Natural killer cell treated with Interleukin-12 subunit alpha and Interleukin-12 subunit beta and Interleukin-15 and Interleukin-18, amount 100 ng/mL, for 72 hours (primary cell): ENCODE measurements at regions not wholly inside any gene's neighbourhood (a gene's known extent, or its start where the extent isn't known, plus 50 kb on each side); places are given as distances from the start of the nearest gene placed in this dataset.

Experiments used
- ATAC-seq, 2 donors: fragments of 150-1000 bp; cut with Tn5 transposase in 1 of 2; sonication (Bioruptor Pico), chemical (Tn5 transposase) in 1 of 2; 2 replicates each; pipeline ENCODE4 v1.10.0; 2021
- DNase-seq: peaks from one replicate; pipeline ENCODE4 v3.0.0; 2022; ENCODE audit warnings: low spot score
- H3K27ac Mint-ChIP-seq, 2 donors: 1 replicate in 1 of 2; 2 replicates in 1 of 2; pipeline ENCODE4 v1.8.0; 2022; ENCODE audit warnings: mixed read lengths in 2 of 2, mild to moderate bottlenecking in 1 of 2, moderate library complexity in 1 of 2
- H3K27me3 Mint-ChIP-seq, 2 donors: 1 replicate in 1 of 2; 2 replicates in 1 of 2; pipeline ENCODE4 v1.8.0; 2022; ENCODE audit warnings: mixed read lengths in 2 of 2
- H3K36me3 Mint-ChIP-seq: one replicate; pipeline ENCODE4 v1.8.0; 2022; ENCODE audit warnings: mixed read lengths
- H3K4me1 Mint-ChIP-seq, 2 donors: 1 replicate in 1 of 2; 2 replicates in 1 of 2; pipeline ENCODE4 v1.8.0; 2022; ENCODE audit warnings: low read depth in 2 of 2, mixed read lengths in 2 of 2, mild to moderate bottlenecking in 1 of 2
- H3K4me3 Mint-ChIP-seq: one replicate; pipeline ENCODE4 v1.8.0; 2022; ENCODE audit warnings: mixed read lengths
- H3K9me3 Mint-ChIP-seq: 2 replicates; pipeline ENCODE4 v1.8.0; 2022; ENCODE audit warnings: mixed read lengths

DNA sequence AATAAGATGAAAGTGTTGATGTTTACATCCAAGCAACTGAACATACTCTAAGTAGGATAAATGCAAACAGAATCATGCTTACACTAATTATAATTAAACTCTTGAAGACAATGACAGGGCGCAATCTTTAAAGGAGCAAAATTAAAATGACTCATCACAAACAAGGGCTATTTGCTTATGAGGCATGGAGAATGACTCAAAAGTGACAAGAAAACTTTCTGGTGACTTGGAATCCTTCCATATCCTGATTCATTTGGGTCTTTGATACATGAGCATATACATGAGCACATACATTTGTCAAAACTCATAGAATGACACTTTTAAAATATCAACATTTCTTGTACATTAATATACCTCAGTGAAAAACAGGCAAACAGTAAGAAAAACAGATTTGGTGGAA is 1632.3 kb downstream of the KCNT2 start:
- Mint-ChIP-seq H3K4me1 (no peaks in the 10 kb centered on the region), H3K27me3 (no peaks in the 10 kb centered on the region), H3K4me3 (no peak overlapping the region), H3K36me3 (peaks cover 4% of the 10 kb centered on the region), H3K9me3 (peaks cover 40% of the 10 kb centered on the region), H3K27ac (no peak overlapping the region)
- DNase-seq (no peak), ATAC-seq (no peak)

DNA sequence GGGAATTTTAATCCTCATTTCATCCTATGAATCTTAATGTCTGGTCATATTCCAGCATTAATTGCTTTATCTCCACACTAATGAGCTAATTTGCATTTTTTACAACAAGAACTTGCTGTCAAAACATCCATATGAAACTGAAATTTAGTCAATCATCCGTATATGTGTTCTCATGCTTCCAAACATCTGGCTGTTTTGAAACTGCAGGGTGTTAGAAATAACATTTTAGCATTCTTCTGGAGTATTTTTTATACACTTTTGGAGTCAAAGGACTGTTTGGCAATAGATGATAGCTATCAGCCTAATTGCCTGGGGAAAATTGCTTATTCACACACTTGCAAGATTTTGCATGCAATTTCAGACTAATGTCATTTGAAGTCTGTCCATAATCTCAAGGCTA is 1639.3 kb downstream of the KCNT2 start:
- Mint-ChIP-seq H3K36me3 (peaks cover 4% of the 10 kb centered on the region), H3K27ac (no peak overlapping the region), H3K4me1 (no peaks in the 10 kb centered on the region), H3K9me3 (peaks cover 17% of the 10 kb centered on the region), H3K27me3 (no peaks in the 10 kb centered on the region), H3K4me3 (no peak overlapping the region)
- ATAC-seq (no peak), DNase-seq (no peak)

DNA sequence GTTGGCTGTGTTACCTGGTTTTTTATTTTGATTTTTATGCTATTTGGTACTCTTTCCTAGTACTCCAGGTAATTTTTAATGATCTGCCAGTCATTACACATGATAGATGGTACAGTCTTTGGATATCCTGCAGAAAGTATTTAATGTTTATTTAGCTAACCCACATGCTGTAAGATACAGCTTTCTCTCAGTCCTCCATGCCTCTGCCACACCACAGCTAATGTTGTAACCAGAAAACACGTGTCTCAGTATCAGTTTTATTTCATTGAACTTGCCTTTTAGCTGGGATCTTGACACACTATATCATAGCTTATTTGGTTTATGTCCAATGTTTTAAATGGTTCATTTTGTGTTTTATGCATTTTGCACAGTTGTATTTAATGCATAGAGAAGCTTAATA is 1648.4 kb downstream of the KCNT2 start:
- no peaks in the 10 kb centered on the region for H3K27me3 Mint-ChIP-seq
- no peaks in the 10 kb centered on the region for H3K36me3 Mint-ChIP-seq
- ATAC-seq (no peak), DNase-seq (no peak)
- H3K27ac Mint-ChIP-seq: no peak overlapping the region
- H3K4me3 Mint-ChIP-seq: no peak overlapping the region
- peaks cover 10% of the 10 kb centered on the region for H3K9me3 Mint-ChIP-seq
- no peaks in the 10 kb centered on the region for H3K4me1 Mint-ChIP-seq

DNA sequence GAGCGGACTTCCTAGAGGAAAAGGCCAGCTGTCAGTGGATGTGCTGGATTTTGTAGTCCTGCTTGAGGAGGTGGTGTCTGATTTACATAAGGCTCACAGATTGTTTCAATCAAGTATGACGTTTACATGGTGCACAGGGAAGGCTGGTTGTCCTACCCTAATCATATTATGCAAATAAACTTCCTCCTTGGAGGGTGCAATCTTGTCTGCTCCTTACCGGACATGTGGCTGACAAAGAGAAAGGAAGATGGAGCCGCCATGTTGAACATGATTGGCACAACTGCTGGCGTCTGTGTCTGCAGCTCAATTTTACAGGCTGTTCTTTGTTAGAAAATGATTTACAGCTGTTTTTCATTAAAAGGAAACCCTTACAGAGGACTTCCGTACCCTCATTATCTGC is 1656.1 kb downstream of the KCNT2 start:
- H3K4me3 Mint-ChIP-seq: no peak overlapping the region
- no peaks in the 10 kb centered on the region for H3K4me1 Mint-ChIP-seq
- no peak for ATAC-seq
- peaks cover 17% of the 10 kb centered on the region for H3K9me3 Mint-ChIP-seq
- no peaks in the 10 kb centered on the region for H3K27me3 Mint-ChIP-seq
- DNase-seq: no peak
- no peak overlapping the region for H3K27ac Mint-ChIP-seq
- H3K36me3 Mint-ChIP-seq: no peaks in the 10 kb centered on the region

DNA sequence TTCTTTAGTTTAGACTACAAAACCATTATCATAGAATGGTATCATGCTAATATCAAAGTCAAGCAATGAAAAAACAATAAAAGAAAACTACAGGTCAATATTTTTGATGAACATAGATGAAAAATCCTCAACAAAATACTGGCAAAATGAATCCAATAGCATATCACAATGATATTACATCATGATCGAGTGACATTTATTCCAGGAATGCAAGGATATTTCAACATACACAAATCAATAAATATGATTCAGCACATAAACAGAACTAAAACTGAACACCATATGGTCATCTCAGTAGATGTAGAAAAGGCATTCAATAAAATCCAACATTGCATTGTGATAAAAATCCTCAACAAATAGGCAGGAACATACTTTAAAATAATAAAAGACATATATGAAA is 1657.7 kb downstream of the KCNT2 start:
- no peaks in the 10 kb centered on the region for H3K36me3 Mint-ChIP-seq
- H3K27ac Mint-ChIP-seq: no peak overlapping the region
- no peak overlapping the region for H3K4me3 Mint-ChIP-seq
- DNase-seq: no peak
- ATAC-seq: no peak
- H3K27me3 Mint-ChIP-seq: no peaks in the 10 kb centered on the region
- peaks cover 18% of the 10 kb centered on the region for H3K9me3 Mint-ChIP-seq
- no peaks in the 10 kb centered on the region for H3K4me1 Mint-ChIP-seq

DNA sequence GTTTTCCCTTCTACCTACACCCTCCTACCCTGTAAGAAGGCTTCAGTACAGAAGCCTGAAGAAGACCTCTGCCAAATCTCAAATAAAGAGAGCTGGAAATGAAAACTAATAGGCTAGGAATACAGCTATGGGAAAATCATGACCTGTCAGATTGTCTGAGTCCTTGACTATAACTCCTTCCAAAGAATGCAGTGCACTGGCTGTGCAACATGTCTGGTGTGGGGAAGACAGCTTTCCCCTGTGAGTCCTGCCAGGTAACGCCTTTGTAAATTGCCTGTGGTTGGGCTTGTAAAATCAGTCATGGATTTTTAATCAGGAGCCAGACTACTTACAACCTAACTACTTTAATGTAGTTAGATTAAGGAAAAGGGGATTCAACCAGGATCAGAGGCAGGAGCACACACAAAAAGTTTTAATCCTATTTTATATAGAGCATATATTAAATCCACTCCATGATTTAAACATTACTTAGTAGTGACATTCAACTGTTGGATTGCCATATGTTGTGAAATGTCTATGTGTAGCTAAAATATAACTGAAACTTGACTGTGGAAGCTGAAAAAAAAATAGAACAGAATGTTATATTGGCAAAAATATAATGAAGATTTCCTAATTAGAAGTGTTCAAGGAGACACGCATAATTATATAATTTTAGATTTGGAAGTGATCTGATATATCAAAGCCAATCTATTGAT is 1667.8 kb downstream of the KCNT2 start:
- DNase-seq (no peak), ATAC-seq (no peak)
- no peak overlapping the region for H3K4me3 Mint-ChIP-seq
- no peaks in the 10 kb centered on the region for H3K27me3 Mint-ChIP-seq
- H3K27ac Mint-ChIP-seq: no peak overlapping the region
- no peaks in the 10 kb centered on the region for H3K36me3 Mint-ChIP-seq
- peaks cover 9% of the 10 kb centered on the region for H3K9me3 Mint-ChIP-seq
- no peaks in the 10 kb centered on the region for H3K4me1 Mint-ChIP-seq

DNA sequence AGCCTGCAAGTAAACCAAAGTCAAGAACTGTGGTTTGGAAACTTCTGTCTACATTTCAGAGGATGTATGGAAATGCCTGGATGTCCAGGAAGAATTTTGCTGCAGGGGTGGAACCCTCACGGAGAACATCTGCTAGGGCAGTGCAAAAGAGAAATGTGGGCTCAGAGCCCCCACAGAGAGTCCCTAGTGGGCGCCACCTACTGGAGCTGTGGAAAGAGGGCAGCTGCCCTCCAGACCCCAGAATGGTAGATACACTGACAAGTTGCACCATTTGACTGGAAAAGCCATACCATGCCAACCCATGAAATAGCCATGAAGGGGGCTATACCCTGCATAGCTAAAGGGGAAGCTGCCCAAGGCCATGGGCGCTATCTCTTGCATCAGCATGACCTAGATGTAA is 1672.4 kb downstream of the KCNT2 start:
- Mint-ChIP-seq H3K4me1 (no peaks in the 10 kb centered on the region), H3K27ac (no peak overlapping the region), H3K9me3 (peaks cover 18% of the 10 kb centered on the region), H3K36me3 (no peaks in the 10 kb centered on the region), H3K4me3 (no peak overlapping the region), H3K27me3 (no peaks in the 10 kb centered on the region)
- DNase-seq (no peak), ATAC-seq (no peak)

DNA sequence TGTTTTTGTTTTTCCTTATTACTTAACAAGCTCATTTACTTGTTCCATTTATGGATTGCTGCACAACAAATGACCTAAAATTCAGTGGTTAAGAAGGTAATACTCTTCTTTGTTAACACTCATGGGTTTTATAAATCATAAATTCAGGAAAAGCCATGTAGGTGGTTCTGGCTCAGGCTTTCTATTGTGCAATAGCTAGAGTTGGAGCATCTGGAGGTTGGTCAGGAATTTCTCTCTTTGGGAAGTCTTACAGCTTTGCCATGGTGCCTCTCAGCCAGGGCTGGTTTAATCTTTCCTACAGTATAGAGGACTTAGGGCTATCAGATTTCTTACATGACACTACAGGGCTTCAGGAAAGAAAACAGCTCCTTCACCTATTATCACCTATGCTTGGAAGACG is 1677.1 kb downstream of the KCNT2 start:
- no peak overlapping the region for H3K27ac Mint-ChIP-seq
- H3K9me3 Mint-ChIP-seq: peaks cover 11% of the 10 kb centered on the region
- H3K36me3 Mint-ChIP-seq: no peaks in the 10 kb centered on the region
- H3K4me3 Mint-ChIP-seq: no peak overlapping the region
- ATAC-seq: no peak
- H3K27me3 Mint-ChIP-seq: no peaks in the 10 kb centered on the region
- no peaks in the 10 kb centered on the region for H3K4me1 Mint-ChIP-seq
- DNase-seq: no peak

DNA sequence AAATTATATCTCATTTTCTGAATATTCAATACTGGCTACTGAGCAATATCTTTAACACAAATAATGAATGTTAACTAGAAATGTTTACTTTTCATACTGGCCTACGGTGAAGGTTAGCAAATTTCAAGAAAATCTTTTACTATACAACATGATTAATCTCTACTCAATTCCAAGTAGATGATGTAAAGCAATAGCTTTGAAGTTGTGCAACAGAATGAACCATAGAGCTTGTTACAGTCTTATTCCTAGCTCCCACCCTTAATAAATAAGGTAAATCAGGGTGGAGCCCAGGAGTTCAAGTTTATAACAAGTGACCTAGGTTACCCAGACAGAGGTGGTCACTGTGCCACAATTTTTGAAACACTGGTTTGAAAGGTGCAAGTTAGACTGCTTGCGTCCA is 1678.1 kb downstream of the KCNT2 start:
- ATAC-seq (no peak), DNase-seq (no peak)
- no peaks in the 10 kb centered on the region for H3K4me1 Mint-ChIP-seq
- H3K9me3 Mint-ChIP-seq: peaks cover 11% of the 10 kb centered on the region
- H3K4me3 Mint-ChIP-seq: no peak overlapping the region
- H3K27ac Mint-ChIP-seq: no peak overlapping the region
- no peaks in the 10 kb centered on the region for H3K36me3 Mint-ChIP-seq
- H3K27me3 Mint-ChIP-seq: no peaks in the 10 kb centered on the region

DNA sequence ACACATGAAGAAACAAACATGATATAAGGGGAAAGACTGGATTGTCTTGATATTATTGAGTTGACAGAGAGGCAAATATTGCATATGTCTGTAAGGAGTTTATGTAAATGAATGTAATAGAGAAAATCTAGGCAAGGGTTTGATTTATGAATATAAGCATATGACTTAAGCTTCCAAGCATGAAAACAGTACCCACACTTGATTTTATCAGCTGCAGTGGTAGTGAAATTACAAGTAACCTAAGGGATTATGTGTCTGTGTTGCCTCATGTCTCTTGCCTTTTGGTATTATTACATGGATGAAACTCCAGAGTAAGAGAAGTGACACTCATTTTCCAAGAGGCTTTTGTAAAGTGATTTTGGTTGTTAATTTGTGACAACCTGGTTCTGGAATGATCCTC is 1678.9 kb downstream of the KCNT2 start:
- ATAC-seq: no peak
- no peak overlapping the region for H3K4me3 Mint-ChIP-seq
- no peaks in the 10 kb centered on the region for H3K4me1 Mint-ChIP-seq
- H3K9me3 Mint-ChIP-seq: peaks cover 11% of the 10 kb centered on the region
- no peaks in the 10 kb centered on the region for H3K27me3 Mint-ChIP-seq
- no peak overlapping the region for H3K27ac Mint-ChIP-seq
- no peak for DNase-seq
- no peaks in the 10 kb centered on the region for H3K36me3 Mint-ChIP-seq

DNA sequence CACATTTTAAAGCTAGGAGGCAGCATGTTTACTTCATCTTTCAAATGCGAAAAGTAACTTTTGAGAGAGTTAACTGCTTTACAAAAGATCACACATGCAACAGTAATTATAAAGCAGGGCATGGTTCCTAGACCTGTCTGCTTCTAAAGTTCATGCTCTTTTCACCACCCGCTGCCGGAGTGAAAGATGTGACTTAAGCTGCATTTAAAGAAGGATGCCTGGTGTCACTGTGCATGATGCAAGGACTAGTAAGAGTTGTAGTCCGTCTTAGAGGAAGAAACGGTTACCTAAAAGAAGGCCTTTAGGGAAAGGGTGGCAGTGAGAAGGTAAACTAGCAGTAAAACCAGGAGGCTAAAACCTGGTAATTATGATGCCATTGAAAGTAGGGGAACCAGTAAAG is 1689.1 kb downstream of the KCNT2 start:
- Mint-ChIP-seq H3K36me3 (no peaks in the 10 kb centered on the region), H3K9me3 (peaks cover 14% of the 10 kb centered on the region), H3K4me3 (no peak overlapping the region), H3K4me1 (no peaks in the 10 kb centered on the region), H3K27me3 (no peaks in the 10 kb centered on the region), H3K27ac (no peak overlapping the region)
- no peak for ATAC-seq
- DNase-seq: no peak

DNA sequence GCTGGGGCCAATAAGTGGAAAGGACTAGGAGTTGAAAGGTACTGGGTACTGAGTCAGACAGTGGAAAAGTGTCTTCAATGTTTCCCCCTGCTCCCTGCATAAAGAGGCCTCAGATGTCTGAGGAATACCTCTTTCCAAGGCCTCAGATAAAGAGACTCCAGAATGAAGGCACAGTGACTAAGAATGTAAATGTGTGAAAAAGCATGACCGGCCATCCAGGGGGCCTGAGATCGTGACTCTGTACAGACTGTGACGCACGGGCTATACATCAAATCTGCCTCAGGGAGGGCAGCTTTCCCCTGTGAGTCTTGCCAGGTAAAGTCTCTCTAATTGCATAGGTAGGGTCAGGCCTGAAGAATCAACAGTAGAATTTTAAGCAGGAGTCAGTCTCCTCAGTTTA is 1690.5 kb downstream of the KCNT2 start:
- Mint-ChIP-seq H3K4me3 (no peak overlapping the region), H3K4me1 (no peaks in the 10 kb centered on the region), H3K27ac (no peak overlapping the region), H3K9me3 (peaks cover 11% of the 10 kb centered on the region), H3K36me3 (no peaks in the 10 kb centered on the region), H3K27me3 (no peaks in the 10 kb centered on the region)
- no peak for DNase-seq
- no peak for ATAC-seq

DNA sequence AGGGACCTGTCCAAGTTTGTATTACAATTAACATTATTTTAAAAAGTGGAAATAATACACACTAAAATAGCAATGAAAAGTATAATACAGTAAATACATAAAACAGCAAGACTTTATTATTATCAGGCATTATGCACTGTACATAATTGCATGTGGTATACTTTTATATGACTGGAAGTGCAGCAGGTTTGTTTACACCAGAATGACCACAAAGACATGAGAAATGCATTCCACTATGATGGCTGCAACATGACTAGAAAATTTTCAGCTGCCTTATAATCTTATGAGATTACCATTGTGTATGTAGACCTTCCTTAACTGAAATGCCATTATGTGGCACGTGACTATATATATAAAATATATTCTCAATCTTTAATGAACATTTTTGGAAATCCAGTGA is 1699.6 kb downstream of the KCNT2 start:
- ATAC-seq (no peak), DNase-seq (no peak)
- Mint-ChIP-seq H3K27me3 (no peaks in the 10 kb centered on the region), H3K9me3 (peaks cover 2% of the 10 kb centered on the region), H3K27ac (no peak overlapping the region), H3K36me3 (no peaks in the 10 kb centered on the region), H3K4me3 (no peak overlapping the region), H3K4me1 (no peaks in the 10 kb centered on the region)

DNA sequence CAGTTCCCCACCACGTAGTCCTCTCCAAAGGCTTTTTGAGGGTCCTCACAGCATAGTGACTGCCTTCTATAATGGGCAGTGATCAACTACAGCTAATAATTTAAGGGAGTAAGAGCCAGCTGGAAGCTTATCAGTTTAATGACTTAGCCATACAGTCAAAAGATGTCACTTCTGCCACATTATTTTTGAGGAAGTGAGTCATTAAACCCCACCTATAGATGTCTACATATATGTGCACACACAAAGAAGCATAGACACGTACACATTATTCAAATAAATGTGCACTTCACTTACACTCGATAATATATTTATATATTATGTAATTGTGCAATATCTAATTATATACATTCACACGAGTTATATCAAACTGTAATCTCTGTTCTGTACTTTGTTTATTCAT is 1704.7 kb downstream of the KCNT2 start:
- no peak for DNase-seq
- ATAC-seq: no peak
- Mint-ChIP-seq H3K36me3 (no peaks in the 10 kb centered on the region), H3K4me3 (no peak overlapping the region), H3K9me3 (peaks cover 2% of the 10 kb centered on the region), H3K4me1 (no peaks in the 10 kb centered on the region), H3K27ac (no peak overlapping the region), H3K27me3 (no peaks in the 10 kb centered on the region)

DNA sequence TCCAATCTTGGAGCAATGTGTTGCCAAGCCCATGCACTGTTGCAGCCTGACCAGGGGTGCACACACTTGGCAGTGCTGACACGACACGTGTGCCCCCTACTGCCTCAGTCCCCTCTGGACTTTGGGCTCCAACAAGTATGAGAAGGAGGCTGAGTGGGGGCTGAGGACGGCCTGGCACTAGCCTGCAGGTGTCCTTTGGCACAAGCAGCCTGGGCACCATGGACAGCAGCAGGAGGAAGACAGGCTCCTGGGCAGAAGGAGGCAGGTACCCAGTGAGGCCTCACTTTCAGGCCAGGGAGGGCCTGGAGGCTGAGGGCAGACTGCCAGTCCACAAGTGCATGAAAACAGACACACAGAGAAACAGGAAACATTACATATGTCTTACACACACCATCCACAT is 1702.9 kb upstream of the B3GALT2 start:
- Mint-ChIP-seq H3K36me3 (no peaks in the 10 kb centered on the region), H3K27me3 (no peaks in the 10 kb centered on the region), H3K4me3 (no peak overlapping the region), H3K27ac (no peak overlapping the region), H3K4me1 (no peaks in the 10 kb centered on the region), H3K9me3 (peaks cover 8% of the 10 kb centered on the region)
- DNase-seq (no peak), ATAC-seq (no peak)
